KBM-7 (cell line): ENCODE measurements at regions not wholly inside any gene's neighbourhood (a gene's known extent, or its start where the extent isn't known, plus 50 kb on each side); places are given as distances from the start of the nearest gene placed in this dataset.

Experiments
- DNase-seq: peaks from one replicate; pipeline ENCODE4 v3.0.0-alpha.2; 2015
- in situ Hi-C: fragments of 300-500 bp; cut with MboI; formaldehyde crosslinking; loops from 2 replicates; pipeline ENCODE4 v1.14.3; 2020; ENCODE audit warnings: low sequenced_read_pairs, low pct_unique_long_range_greater_than_20kb, mixed read lengths

DNA sequence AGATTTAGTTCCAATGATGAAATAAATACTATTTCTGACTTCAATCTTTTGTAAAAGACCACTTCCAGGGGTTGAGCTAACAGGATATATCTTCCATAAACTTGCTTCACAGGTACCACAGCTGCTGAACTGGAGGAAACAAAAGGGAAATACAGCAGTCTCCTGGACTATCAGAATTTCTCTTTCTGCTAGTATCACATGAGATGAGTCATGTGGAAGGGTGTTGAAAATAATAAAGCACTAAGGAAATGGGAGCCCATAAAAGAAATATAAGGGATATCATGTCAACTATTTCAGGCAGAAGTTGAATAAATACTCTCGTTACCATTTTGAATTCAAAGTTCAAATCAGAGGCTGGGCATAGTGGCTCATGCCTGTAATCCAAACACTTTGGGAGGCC, 250.3 kb upstream of the NFE2L3 start:
- no peak for DNase-seq
- in situ Hi-C loops, result no loop called here

DNA sequence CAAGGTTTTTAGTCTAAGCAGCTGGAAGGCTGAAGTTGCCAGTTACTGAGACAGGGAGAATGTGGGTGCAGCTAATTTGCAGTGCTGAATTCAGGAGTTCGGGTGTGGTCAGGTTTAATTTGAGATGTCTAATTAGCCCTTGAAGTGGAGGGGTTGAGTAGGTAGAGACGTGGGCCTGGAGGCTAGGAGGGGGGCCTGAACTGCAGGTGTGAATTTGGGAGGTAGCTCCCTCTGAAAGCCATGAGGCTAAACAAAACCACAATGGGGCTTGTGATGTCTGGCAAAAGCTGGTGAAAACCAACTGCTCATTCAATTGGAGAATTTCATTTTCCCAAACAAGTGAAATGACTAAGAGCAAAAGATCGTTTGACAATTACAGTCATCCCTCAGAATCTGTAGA, 246.0 kb upstream of the NFE2L3 start:
- in situ Hi-C loops, result no loop called here
- no peak for DNase-seq

DNA sequence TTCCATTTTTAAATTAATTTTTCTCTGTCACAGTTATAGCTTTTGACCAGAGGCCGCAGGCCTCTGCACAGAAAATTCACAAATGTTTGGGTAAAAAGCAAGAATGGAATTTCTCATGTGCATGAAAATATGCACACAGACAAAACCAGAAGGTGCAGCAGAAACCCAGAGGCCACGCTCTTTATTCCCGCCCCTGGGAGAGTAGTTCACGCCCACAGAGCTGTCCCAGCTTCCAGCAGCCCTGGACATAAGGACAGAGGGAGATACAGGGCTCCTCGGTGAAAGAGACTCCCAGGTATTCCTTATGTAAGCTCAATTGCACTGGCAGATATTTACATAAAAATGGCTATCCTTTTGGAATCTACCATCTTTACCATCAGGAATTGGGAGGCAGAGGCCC, 245.2 kb upstream of the NFE2L3 start:
- in situ Hi-C loops, result no loop called here
- no peak for DNase-seq

DNA sequence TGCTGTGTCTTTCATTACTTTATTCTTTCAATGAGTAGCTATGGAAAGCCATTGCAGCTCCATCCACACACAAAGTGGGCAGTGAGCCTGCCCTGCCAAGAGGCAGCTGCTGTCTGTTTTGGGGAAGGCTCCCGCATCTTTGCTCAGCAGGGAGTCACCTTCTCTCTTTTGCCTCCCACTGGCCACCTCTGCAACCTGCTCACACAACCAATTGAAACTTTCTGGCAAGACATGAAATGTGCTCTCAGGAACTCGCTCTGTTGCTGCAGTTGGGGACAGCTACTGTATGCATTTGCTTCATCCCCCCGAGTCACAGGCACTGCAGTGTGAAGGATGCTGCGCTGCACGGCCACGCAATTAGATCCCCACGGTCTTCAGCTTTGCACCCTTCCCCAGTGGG, 244.8 kb upstream of the NFE2L3 start:
- no peak for DNase-seq
- in situ Hi-C loops, result no loop called here

DNA sequence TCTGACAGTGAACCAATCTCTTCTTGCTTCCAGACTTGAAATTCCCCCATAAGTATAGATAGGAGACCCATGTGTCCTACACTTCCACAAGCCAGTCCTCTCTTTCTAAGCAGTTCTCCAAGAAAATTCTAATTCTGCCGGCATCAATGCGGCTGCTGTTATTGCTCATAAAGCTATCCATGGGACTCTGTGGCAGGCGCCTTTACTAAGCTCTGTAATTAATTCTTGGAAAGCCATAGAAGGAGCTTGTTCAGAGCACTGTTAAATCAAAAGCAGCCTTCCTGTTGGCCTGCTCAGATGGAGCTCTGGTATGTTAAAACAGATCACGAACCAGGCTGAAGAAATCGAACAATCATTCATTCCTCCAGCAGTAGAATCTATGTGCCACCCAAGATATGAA, 244.3 kb upstream of the NFE2L3 start:
- in situ Hi-C loops, result no loop called here

DNA sequence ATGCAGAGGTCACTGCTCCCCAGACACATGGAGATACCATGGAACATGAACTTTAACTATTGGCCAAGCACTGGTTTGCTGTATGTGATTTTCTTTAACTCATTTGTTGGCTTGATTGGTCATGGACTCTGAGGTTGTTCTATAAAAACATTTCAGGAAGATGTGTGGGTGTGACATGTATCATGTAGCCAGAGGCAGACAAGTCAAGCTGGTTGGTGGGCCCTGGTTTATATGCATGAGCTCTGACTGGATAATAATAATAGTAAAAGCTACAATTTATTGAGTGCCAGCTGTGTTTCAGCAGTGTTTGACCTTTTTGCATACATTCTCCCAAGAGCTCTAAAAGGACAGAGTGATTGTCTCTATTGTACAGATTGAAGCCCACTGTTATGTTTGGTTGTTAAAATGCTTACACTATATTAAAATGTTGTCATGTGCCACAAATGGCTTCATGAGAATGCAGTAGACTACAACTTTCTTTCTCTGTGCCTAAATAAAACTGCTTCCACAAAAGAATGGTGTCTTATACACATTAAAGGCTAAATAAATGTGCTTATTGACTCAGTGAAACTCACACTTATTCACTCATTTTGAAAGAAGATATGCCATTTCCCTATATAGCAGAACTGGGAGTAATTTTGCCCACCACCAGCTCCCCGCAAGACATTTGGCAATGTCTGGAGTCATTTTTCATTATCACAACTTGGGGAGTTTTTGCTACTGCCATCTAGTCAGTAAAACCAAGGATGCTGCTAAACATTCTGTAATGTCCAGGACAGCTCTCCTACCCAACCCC, 243.6 kb upstream of the NFE2L3 start:
- no peak for DNase-seq

More for the DNA sequence above, 244.3 kb upstream of the NFE2L3 start:
- DNase-seq, result no peak

DNA sequence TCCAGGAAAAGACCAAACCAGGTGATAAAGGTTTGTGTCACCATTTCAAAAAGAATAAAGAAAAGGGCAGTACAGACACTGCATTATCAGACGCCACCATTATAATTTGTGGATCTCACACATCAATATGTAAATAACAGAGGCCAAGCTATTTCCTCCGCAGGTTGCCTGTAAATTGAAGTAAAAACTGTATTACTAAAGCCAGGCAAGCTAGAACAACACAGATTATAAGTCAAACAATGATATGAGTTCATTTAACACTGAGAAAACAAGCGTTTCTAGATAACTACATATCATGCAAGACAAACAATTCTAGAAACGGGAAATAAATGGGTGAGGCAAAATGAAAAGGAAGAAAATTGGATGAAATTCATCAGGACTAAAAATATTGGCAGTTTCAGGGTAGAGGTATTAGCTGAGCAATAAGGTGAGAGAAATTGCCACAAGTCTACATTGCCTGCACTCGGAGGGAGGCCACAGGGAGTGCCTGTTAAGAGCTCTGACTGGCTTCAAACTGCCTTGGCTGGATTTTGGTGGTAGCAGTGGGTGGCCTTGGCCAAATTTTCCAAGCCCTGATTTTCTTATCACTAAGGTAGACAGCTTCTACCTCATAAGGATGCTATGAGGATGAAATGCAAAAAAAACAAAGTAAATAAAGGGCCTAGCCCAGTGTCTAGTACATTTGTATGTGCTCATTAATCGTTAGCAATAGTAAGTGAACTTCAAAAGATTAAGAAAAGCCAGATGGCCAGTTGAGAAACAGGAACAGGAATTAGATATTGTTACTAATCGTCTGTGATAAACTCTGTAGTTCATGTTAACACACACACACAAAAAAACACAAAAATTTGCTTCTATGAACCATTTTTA, 240.0 kb upstream of the NFE2L3 start:
- in situ Hi-C loops, result no loop called here

More for the DNA sequence above, 243.6 kb upstream of the NFE2L3 start:
- in situ Hi-C loops, result no loop called here

DNA sequence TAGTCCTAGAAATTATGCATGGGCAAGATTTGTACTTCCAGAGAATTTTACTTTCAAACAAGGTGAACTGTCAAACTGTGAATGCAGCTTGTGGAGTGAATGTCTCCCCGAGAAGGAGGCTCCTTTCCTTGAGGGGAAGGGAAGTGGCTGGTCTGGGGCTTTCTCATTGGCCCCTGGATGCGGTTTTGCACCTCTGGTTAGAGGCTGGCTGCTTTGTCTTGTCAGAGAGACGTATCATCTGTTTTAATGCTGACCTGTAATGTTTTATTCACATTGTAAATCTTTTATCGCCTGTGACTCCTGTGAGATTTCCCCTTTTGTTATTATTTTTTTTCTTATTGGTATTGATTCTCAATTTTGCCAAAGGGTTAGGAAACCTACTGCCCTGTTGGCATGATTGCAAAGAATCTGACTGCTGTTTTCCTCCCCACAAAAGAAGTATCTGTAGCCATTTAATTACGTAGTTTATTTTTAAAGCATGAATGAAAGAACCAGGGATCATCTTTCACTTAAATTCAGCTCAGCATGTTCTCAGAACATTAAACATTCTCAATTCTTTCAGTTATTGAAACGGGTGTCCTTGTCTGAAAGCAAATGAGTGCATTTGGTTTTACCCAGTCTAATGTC, 238.3 kb upstream of the NFE2L3 start:
- in situ Hi-C loops, result no loop called here
- no peak for DNase-seq

More for the DNA sequence above, 240.0 kb upstream of the NFE2L3 start:
- no peak for DNase-seq

DNA sequence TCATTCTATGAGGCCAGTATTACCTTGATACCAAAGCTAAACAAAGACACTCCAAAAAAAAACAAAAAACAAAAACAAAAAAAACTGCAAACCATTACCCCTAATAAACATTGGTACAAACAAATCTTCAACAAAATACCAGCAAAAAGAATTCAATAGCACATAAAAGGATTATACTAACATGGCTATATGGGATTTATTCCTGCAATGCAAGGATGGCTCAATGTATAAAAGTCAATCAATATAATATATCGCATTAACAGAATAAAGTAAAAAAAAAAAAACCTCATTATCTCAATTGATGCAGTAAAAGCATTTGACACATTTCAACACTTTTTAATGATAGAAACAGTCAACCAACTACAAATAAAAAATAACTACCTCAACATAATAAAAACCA, 233.3 kb upstream of the NFE2L3 start:
- no peak for DNase-seq

DNA sequence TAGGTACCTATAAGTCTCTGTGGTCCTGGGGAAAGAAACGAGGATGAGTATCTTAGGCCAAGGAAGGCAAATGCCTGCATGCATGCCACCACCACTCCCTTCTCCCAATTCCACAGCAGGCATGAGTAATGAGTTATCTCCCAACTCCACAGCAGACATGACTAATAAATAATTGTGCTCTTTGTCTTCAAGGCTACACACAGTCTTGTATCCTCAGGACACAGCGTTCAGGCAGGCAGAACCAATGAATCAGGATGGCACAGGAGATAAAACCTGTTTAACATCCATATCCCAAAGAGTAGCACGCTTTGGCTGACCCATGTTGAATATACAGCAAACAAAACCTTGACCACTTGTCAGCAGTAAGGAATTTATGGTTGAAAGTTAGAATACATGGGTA, 229.7 kb upstream of the NFE2L3 start:
- no peak for DNase-seq
- in situ Hi-C loops, result no loop called here

More for the DNA sequence above, 233.3 kb upstream of the NFE2L3 start:
- in situ Hi-C loops, result no loop called here

DNA sequence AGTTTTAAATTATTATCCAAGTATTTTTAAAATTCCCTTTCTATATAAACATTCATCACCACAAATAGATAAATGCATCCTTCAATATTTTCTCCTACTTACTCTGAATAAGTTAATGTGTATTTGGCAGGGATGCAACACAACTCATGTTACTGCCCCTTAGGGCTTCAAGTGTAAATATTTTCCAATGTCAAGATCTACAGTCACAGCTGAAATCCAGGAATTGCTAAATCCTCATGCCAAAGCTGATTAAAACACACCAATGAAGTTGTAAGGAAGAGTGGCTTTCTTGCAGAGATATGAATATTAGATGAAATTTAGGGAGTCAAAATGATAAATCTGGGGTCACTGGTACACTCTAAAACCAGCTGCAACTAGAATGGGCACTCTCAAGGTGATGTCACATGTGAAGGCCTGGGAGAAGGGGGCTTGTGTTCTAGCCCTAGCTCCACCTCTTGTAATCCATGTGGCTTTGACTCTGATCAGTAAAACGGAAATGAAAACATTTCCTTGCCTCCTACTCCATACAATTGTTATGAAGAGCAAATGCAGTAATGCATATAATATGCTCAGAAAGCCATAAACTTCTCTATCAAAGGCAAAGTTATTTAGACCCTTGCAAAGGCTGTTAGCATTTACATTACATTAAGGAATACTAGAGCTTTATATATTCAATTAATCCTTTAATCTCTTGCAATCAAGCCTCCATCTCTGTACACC, 228.1 kb upstream of the NFE2L3 start:
- in situ Hi-C loops, result no loop called here
- no peak for DNase-seq

DNA sequence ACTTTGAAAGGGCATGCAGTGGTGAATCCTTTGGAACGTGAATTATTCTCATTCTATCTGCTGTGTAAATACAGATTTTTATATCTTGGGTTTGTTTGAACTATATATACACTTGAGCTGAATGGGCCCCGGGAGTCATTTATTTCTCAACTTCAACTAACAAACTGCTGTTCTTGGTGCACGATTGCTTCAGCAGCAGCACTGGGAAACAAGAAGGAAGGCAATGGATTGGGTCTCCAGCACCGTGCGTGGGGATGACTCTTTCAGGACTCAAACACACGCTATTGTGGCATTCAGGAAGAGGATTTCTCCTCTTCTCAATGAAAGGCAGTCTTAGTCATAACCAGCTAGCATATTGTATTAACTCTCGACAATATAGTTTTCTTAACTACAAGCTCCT, 226.0 kb upstream of the NFE2L3 start:
- DNase-seq, result no peak
- in situ Hi-C loops, result no loop called here

DNA sequence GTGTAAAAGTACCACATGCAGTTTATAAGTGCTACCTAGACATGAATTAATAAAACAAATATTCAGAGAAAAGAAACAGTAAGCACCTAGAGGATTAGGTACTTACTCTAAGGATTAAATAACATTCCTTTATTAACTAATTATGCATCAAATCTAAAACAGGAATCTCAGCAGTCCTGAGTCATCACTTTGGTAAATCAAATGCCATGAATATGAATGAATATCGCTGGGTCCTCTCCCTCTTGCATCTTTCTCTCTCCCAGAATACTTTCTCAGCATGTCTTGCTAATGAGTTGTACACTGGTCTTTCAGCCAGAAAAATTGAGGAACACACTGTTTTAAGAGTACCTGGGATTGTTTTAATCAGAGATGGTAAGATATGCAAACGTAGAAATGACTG, 225.5 kb upstream of the NFE2L3 start:
- in situ Hi-C loops, result no loop called here

DNA sequence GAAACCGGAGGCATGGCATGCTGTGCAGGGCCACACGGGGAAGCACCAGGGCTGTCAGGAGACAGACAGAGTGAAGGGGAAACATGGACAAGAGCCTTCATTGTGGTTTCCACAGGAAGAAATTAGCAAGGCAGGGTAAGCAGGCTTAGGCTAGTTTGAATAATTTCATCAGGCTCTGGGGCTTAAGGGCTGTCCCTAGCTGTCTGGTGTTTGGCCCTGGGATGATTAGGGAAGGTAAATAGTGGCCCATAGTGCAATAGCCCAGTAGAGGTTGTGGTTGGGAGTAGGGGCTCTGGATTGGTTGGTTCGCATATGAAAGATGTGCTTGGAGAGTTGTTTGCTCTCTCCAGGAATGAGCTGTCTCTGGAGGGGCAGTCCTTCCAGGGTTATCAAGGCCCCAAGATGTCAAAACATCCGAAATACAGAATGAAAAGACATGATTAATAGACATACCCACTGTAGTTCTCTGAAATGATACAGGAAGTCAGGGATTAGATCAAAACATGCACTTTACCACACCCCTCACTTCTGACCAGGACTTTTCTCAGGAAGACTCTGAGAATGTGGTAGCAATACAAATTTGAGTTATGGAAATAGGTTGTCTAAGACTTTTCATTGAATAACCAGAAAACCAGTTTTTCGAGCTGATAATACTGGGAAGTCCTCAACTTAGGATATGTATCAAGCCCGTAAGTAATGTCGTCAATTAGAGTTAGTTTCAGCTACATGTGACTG, 224.9 kb upstream of the NFE2L3 start:
- in situ Hi-C loops, result no loop called here
- DNase-seq, result peak; percentile 64

More for the DNA sequence above, 225.5 kb upstream of the NFE2L3 start:
- no peak for DNase-seq

DNA sequence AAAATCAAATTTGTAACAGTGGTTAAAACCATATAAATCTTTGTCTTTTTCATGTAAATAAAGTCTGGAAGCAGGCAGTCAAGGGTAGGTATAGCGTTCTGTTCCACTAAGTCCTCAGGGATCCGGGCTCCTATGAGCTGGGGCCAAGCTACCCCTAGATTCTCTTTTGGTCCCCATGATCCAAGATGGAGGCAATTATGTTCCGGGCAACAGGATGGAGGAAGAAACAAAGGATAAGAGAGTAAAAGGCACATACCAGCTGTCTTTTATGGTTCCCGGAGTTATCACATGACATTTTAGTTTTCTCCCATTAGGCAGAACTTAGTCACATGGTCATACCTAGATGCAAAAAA, 224.4 kb upstream of the NFE2L3 start:
- in situ Hi-C loops, result no loop called here

DNA sequence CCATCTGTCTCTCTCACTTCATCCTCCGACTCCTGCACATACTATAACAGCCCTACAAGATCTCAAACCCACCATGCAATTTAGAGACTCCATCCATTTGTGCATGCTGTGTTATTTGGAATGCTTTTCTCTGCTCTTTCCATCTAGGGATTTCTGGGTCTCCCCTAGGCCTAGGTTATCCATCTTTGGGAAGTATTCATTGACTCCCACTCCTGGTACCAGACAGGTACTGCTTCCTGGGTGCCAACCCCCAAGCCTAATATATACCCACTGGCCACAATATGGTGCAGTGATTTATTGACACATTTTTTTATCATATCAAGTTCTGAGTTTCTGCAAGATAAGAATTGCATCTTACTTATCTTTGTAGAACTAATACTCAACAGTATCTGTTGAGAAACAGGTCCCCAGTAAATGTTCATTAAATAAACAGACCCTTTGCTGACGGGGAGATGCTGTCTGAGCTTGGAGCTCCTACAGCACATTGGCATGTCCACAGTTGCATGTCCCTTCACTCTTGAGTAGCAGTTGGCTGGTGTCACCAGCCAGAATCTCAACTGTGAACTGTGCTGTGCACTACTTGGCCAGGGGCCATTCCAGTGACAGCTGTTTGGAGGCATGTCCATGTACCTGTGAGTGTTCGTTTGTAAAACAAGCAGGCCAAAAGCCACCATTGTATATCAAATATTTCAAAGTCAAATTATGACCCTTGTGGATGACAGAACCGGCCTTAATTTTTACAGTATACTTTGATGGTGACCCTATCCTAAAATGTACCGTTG, 223.3 kb upstream of the NFE2L3 start:
- in situ Hi-C loops, result no loop called here
- no peak for DNase-seq

More for the DNA sequence above, 224.4 kb upstream of the NFE2L3 start:
- DNase-seq, result no peak

DNA sequence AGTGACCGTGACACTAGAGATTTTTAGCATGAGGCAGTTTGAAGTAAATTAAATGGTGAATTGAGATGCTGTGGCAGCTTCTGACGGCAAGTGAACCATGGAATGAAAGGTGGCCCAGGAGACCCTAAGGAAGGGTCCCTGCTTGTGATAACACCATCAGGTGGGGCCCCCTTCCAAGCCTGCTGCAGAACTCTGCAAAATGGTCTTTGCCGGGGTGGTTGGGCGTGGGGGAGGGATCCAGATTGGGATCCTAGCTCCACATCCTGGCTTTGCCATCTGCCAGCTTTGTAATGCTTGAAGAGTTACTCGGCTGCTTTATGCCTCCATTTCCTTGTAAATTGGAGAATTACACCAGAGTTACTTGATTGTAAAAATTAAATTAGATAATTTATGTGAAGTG, 222.6 kb upstream of the NFE2L3 start:
- no peak for DNase-seq
- in situ Hi-C loops, result no loop called here

DNA sequence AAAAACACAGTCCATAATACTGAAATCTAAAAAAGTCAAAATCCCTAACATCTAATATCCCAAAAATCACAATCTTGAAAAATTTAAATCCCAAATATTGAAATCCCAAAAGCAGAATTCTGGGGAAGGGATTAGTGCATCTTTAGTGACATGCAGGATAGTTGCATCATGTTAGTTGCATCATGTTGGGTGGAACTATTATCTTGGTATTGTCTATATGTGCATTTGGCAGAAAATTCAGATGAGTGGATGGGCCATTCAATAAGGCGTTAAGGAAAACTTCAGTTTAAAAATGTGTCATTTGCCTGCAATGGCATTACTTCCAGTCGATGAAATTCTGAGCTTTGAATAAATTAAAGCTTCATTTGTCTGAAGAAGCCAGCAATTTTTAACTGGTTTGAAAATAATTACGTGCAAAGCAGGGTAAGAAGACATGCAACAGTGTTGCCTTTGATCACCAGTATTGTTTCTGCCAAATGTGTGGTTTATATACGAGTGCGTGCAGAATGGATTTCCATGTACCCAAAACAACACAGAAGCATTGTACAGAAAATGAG, 221.4 kb upstream of the NFE2L3 start:
- no peak for DNase-seq
- in situ Hi-C loops, result no loop called here
